ENCODE measurements at regions not wholly inside any gene's neighbourhood (a gene's known extent, or its start where the extent isn't known, plus 50 kb on each side); places are given as distances from the start of the nearest gene placed in this dataset.

DNA sequence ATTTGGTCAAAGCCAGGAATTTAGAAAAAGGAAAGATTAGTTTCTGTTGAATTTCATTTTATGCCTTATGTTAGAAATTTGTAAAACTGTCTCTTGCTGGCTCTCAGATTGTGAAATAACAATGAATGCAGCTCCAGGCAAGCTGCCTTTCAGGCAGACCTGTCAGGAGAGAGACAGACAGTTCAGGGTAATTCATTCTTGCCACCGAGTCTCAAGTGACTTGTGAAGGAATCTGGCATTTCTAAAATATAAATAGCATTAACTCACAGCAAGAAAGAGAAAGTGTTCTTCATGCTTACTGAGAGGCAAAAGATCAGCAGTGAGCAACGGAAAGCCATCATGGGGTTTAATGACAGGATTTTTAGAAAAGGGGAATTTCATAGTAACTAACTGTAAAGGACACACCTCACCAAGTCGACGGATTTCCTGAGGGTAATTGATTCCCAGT is 442.3 kb upstream of the AKR1E2 start:
- Histone ChIP-seq H3K9ac (replicated peaks; ENCODE audit: extremely low read depth, insufficient read depth, low read length) (no peak overlapping the region), H3K27me3 (ENCODE audit: control insufficient read depth in 2 of 2, insufficient read depth in 2 of 2, low read length in 2 of 2) (no peaks in the 10 kb centered on the region), H3K9me3 (replicated peaks; ENCODE audit: control insufficient read depth, insufficient read depth, low read length) (no peaks in the 10 kb centered on the region), H3K4me2 (ENCODE audit: insufficient read depth, low read length) (no peak overlapping the region), H4K20me1 (replicated peaks; ENCODE audit: control insufficient read depth, extremely low read depth, insufficient read depth, low read length) (no peaks in the 10 kb centered on the region), H3K9me1 (replicated peaks; ENCODE audit: control insufficient read depth, extremely low read depth, insufficient read depth, low read length) (no peaks in the 10 kb centered on the region), H3K4me3 (replicated peaks in 1 of 3; ENCODE audit: insufficient read depth in 1 of 3, low read depth in 1 of 3, low read length in 3 of 3) (no peak overlapping the region), H2AFZ (ENCODE audit: low read depth, low read length) (peak overlapping the region; percentile 79), H3K36me3 (ENCODE audit: control insufficient read depth in 2 of 2, extremely low read depth in 1 of 2, insufficient read depth in 2 of 2, low read length in 2 of 2) (no peaks in the 10 kb centered on the region), H3K27ac (ENCODE audit: insufficient read depth, low read depth, low read length) (no peak overlapping the region), H3K79me2 (ENCODE audit: control insufficient read depth, insufficient read depth, low read length) (no peaks in the 10 kb centered on the region), H3K4me1 (ENCODE audit: control insufficient read depth, extremely low read depth, insufficient read depth, low read length) (peaks cover 5% of the 10 kb centered on the region)
- intact Hi-C loops (cut with micrococcal nuclease) (no loop called here), dilution Hi-C loops (cut with MboI; ENCODE audit: extremely low pct_ligation_motif_present, low sequenced_read_pairs) (no loop called here)
- ChIA-PET CTCF (no interaction called here), POLR2A (no interaction called here)
- no peak for DNase-seq (ENCODE audit: low read depth, low spot score)
- BruUV-seq (replicated peaks), result no TSS peak
- TF ChIP-seq GATA2 (IDR thresholded peaks at IDR 0.05; ENCODE audit: insufficient read depth, insufficient read length, low read depth, low read length), result no peak
- TF ChIP-seq, protein P1, sequence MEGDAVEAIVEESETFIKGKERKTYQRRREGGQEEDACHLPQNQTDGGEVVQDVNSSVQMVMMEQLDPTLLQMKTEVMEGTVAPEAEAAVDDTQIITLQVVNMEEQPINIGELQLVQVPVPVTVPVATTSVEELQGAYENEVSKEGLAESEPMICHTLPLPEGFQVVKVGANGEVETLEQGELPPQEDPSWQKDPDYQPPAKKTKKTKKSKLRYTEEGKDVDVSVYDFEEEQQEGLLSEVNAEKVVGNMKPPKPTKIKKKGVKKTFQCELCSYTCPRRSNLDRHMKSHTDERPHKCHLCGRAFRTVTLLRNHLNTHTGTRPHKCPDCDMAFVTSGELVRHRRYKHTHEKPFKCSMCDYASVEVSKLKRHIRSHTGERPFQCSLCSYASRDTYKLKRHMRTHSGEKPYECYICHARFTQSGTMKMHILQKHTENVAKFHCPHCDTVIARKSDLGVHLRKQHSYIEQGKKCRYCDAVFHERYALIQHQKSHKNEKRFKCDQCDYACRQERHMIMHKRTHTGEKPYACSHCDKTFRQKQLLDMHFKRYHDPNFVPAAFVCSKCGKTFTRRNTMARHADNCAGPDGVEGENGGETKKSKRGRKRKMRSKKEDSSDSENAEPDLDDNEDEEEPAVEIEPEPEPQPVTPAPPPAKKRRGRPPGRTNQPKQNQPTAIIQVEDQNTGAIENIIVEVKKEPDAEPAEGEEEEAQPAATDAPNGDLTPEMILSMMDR (IDR thresholded peaks at IDR 0.05; ENCODE audit: extremely low read depth in 1 of 2, insufficient read depth in 1 of 2, low read depth in 1 of 2, low read length in 2 of 2), result no peak
- no peak for FAIRE-seq

DNA sequence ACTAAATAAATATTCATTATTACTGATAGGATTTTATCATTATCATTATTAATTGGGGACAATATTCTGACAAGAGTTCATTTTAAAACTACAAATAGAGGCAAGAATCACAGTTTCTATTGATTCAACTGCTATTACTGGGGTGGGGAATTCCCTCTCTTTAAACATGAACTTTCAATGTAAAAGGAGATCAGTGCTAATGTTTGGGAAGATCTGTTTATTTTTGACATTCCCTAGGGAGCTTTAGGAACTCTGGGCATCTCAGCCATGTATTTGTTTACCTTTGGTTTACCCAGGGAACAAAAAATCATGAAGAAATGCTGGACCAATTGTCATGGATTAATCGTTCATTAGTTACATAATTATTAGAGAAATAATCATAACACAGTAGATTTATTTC is 443.2 kb upstream of the AKR1E2 start:
- Histone ChIP-seq H3K36me3 (ENCODE audit: control insufficient read depth in 2 of 2, extremely low read depth in 1 of 2, insufficient read depth in 2 of 2, low read length in 2 of 2) (no peaks in the 10 kb centered on the region), H3K9me3 (replicated peaks; ENCODE audit: control insufficient read depth, insufficient read depth, low read length) (no peaks in the 10 kb centered on the region), H2AFZ (ENCODE audit: low read depth, low read length) (no peak overlapping the region), H3K27ac (ENCODE audit: insufficient read depth, low read depth, low read length) (no peak overlapping the region), H4K20me1 (replicated peaks; ENCODE audit: control insufficient read depth, extremely low read depth, insufficient read depth, low read length) (no peaks in the 10 kb centered on the region), H3K79me2 (ENCODE audit: control insufficient read depth, insufficient read depth, low read length) (no peaks in the 10 kb centered on the region), H3K27me3 (ENCODE audit: control insufficient read depth in 2 of 2, insufficient read depth in 2 of 2, low read length in 2 of 2) (no peaks in the 10 kb centered on the region), H3K4me1 (ENCODE audit: control insufficient read depth, extremely low read depth, insufficient read depth, low read length) (peaks cover 5% of the 10 kb centered on the region), H3K9ac (replicated peaks; ENCODE audit: extremely low read depth, insufficient read depth, low read length) (no peak overlapping the region), H3K4me2 (ENCODE audit: insufficient read depth, low read length) (no peak overlapping the region), H3K9me1 (replicated peaks; ENCODE audit: control insufficient read depth, extremely low read depth, insufficient read depth, low read length) (no peaks in the 10 kb centered on the region), H3K4me3 (replicated peaks in 1 of 3; ENCODE audit: insufficient read depth in 1 of 3, low read depth in 1 of 3, low read length in 3 of 3) (no peak overlapping the region)
- FAIRE-seq, result no peak
- dilution Hi-C loops (cut with MboI; ENCODE audit: extremely low pct_ligation_motif_present, low sequenced_read_pairs) (no loop called here), intact Hi-C loops (cut with micrococcal nuclease) (no loop called here)
- ChIA-PET POLR2A (no interaction called here), CTCF (no interaction called here)
- BruUV-seq (replicated peaks), result no TSS peak
- no peak for DNase-seq (ENCODE audit: low read depth, low spot score)
- TF ChIP-seq FOS (IDR thresholded peaks at IDR 0.05; ENCODE audit: borderline replicate concordance, insufficient read depth, low read length) (no peak), GATA2 (IDR thresholded peaks at IDR 0.05; ENCODE audit: insufficient read depth, insufficient read length, low read depth, low read length) (no peak), POLR2AphosphoS5 (IDR thresholded peaks at IDR 0.05; ENCODE audit: insufficient read depth, low read depth, low read length) (no peak), JUN (IDR thresholded peaks at IDR 0.05; ENCODE audit: borderline replicate concordance, insufficient read depth, insufficient read length, low read depth) (no peak)
- TF ChIP-seq, protein P2, sequence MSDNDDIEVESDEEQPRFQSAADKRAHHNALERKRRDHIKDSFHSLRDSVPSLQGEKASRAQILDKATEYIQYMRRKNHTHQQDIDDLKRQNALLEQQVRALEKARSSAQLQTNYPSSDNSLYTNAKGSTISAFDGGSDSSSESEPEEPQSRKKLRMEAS (IDR thresholded peaks at IDR 0.05; ENCODE audit: insufficient read depth, insufficient read length), result no peak
